Vagina (tissue), 2 donors: ENCODE measurements at regions not wholly inside any gene's neighbourhood (a gene's known extent, or its start where the extent isn't known, plus 50 kb on each side); places are given as distances from the start of the nearest gene placed in this dataset.
"Not testable (repeated sequence)": the region's sequence is repeated elsewhere in the genome, so short reads cannot be mapped to it uniquely, and the experiment has no call there.

Source experiments
- DNase-seq, 2 donors: peaks; one replicate each; pipeline ENCODE4 v3.0.0-alpha.2; 2017; ENCODE audit errors: extremely low spot score in 2 of 2
- H3K27ac ChIP-seq: fragments of 200-600 bp; sonication (generic); one replicate; pipeline ENCODE4 v1.5.1; 2019
- H3K27me3 ChIP-seq: fragments of 200-600 bp; sonication (generic); one replicate; pipeline ENCODE4 v1.5.1; 2019
- H3K36me3 ChIP-seq, 2 donors: fragments of 200-600 bp; sonication (generic); one replicate each; pipeline ENCODE4 v1.5.1; 2017 to 2019
- H3K4me1 ChIP-seq: fragments of 200-600 bp; sonication (generic); one replicate; pipeline ENCODE4 v1.5.1; 2019
- H3K4me3 ChIP-seq, 2 donors: fragments of 200-600 bp; sonication (generic); 1 replicate in 1 of 2; 2 replicates in 1 of 2; pipeline ENCODE4 v1.5.1; 2016 to 2019
- H3K9me3 ChIP-seq: fragments of 200-600 bp; sonication (generic); one replicate; pipeline ENCODE4 v1.5.1; 2019
- POLR2AphosphoS5 ChIP-seq, 2 donors: sonication (generic); formaldehyde crosslinking; IDR thresholded peaks; one replicate each; pipeline ENCODE4 v1.9.0; 2017; ENCODE audit warnings: antibody characterized with exemption in 2 of 2, mild to moderate bottlenecking in 2 of 2, low read depth in 1 of 2; ENCODE audit not compliant: insufficient read depth in 1 of 2
- intact Hi-C: fragments of 100-400 bp; cut with DNase I; formaldehyde crosslinking; loops from one replicate; pipeline ENCODE4 v1.15.1; 2023
- TF ChIP-seq, protein P1 (sequence below), 3 experiments: fragments of 450-650 bp in 2 of 3; fragments of 200-600 bp in 1 of 3; sonication (generic) in 1 of 3; IDR thresholded peaks; one replicate each; pipeline ENCODE4 v1.5.1; 2017 to 2019; ENCODE audit warnings: antibody characterized with exemption in 3 of 3, mild to moderate bottlenecking in 2 of 3, moderate library complexity in 2 of 3

GRCh38 chr9:63912451-63912850 is 1372.6 kb downstream of the FOXD4L5 start:
- not testable (repeated sequence) for DNase-seq, H3K27me3 ChIP-seq

GRCh38 chr9:63909076-63909475 is 1375.9 kb downstream of the FOXD4L5 start:
- H3K27me3 ChIP-seq, H3K9me3 ChIP-seq, H3K4me3 ChIP-seq, H3K36me3 ChIP-seq, DNase-seq, H3K27ac ChIP-seq, intact Hi-C loops, H3K4me1 ChIP-seq: not testable (repeated sequence)

More at GRCh38 chr9:63912451-63912850, 1372.6 kb downstream of the FOXD4L5 start:
- intact Hi-C loops, H3K27ac ChIP-seq, H3K36me3 ChIP-seq, H3K4me1 ChIP-seq, H3K4me3 ChIP-seq, H3K9me3 ChIP-seq: not testable (repeated sequence)

- H3K27ac ChIP-seq, H3K27me3 ChIP-seq, DNase-seq, H3K36me3 ChIP-seq, H3K4me1 ChIP-seq, H3K9me3 ChIP-seq, intact Hi-C loops, H3K4me3 ChIP-seq: not testable (repeated sequence)
Observed at GRCh38 chr9:63899637-63900190, 1385.3 kb downstream of the FOXD4L5 start.

DNA sequence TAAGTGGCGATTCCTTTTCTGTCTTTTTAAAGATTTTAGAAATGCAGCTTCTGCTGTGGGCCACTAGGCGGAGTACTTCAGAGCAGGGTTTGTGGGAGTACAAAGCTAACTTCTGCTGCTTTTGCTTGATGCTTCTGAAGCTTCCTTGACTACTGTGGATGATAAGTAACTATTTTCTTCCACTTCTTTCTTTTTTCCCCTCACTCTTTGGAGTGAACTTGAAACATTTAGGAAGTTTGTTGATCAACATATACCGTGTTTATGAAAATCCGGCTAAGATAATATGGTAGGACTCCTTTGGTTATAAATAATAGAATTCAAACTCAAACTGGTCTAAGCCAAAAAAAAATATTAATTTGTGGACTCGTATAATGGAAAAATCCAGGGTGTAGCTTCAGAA is 1403.6 kb downstream of the FOXD4L5 start:
- H3K4me3 ChIP-seq, intact Hi-C loops, H3K27ac ChIP-seq, DNase-seq, H3K36me3 ChIP-seq, H3K27me3 ChIP-seq, H3K4me1 ChIP-seq, H3K9me3 ChIP-seq: not testable (repeated sequence)

DNA sequence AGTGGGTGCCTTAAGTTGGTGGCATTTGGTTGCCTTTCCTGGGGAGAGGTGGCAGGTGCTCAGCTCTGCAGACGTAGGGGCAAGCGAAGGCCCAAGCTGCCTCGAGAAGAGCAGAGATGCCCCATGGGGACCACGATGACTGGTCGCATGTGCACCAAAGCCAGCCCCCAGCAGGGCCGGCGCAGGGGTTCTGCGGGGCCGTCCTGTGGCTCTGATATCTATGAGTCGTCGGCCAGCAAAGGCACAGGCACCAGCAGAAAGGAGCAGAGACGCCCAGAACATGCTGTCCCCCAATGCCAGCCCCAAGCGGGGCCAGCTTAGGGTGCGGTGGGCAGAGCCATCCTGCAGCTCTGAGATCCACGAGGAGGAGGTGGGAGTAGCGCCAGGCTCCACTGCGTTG is 1408.6 kb downstream of the FOXD4L5 start:
- H3K4me3 ChIP-seq, H3K4me1 ChIP-seq, H3K27me3 ChIP-seq, H3K9me3 ChIP-seq, DNase-seq, H3K27ac ChIP-seq, H3K36me3 ChIP-seq, intact Hi-C loops: not testable (repeated sequence)

GRCh38 chr9:63859475-63860215 is 1425.4 kb downstream of the FOXD4L5 start:
- DNase-seq: no peak
- no peak overlapping the region for H3K4me3 ChIP-seq
- H3K9me3 ChIP-seq: no peaks in the 10 kb centered on the region
- H3K36me3 ChIP-seq: no peaks in the 10 kb centered on the region
- intact Hi-C loops: no loop called here
- no peaks in the 10 kb centered on the region for H3K4me1 ChIP-seq
- H3K27me3 ChIP-seq: no peaks in the 10 kb centered on the region
- TF ChIP-seq POLR2AphosphoS5 (IDR thresholded peaks at IDR 0.05; ENCODE audit: insufficient read depth in 1 of 2, low read depth in 1 of 2): no peak
- TF ChIP-seq, protein P1, sequence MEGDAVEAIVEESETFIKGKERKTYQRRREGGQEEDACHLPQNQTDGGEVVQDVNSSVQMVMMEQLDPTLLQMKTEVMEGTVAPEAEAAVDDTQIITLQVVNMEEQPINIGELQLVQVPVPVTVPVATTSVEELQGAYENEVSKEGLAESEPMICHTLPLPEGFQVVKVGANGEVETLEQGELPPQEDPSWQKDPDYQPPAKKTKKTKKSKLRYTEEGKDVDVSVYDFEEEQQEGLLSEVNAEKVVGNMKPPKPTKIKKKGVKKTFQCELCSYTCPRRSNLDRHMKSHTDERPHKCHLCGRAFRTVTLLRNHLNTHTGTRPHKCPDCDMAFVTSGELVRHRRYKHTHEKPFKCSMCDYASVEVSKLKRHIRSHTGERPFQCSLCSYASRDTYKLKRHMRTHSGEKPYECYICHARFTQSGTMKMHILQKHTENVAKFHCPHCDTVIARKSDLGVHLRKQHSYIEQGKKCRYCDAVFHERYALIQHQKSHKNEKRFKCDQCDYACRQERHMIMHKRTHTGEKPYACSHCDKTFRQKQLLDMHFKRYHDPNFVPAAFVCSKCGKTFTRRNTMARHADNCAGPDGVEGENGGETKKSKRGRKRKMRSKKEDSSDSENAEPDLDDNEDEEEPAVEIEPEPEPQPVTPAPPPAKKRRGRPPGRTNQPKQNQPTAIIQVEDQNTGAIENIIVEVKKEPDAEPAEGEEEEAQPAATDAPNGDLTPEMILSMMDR (IDR thresholded peaks at IDR 0.05): no peak
- no peak overlapping the region for H3K27ac ChIP-seq

DNA sequence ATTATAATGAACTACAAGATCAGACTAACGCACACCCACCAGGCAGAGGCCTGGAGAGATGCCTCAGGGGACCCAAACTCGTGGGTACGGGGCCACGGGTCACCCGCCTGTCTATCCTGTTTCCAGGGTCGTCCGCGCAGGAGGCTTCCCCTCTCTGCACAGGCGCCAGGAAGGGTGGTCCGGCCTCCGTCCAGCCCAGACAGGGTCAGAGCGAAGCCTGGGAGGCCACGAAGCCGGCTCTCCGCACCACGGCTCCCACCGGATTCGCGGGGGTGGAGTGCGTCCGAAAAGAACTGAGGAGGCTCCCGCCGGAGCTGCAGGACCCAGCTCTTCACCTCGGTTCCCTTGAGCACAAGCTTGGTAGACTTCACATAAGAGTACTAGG is 1425.9 kb downstream of the FOXD4L5 start:
- H3K4me3 ChIP-seq, H3K36me3 ChIP-seq, DNase-seq, H3K27me3 ChIP-seq, H3K27ac ChIP-seq, intact Hi-C loops, H3K9me3 ChIP-seq, H3K4me1 ChIP-seq: not testable (repeated sequence)

DNA sequence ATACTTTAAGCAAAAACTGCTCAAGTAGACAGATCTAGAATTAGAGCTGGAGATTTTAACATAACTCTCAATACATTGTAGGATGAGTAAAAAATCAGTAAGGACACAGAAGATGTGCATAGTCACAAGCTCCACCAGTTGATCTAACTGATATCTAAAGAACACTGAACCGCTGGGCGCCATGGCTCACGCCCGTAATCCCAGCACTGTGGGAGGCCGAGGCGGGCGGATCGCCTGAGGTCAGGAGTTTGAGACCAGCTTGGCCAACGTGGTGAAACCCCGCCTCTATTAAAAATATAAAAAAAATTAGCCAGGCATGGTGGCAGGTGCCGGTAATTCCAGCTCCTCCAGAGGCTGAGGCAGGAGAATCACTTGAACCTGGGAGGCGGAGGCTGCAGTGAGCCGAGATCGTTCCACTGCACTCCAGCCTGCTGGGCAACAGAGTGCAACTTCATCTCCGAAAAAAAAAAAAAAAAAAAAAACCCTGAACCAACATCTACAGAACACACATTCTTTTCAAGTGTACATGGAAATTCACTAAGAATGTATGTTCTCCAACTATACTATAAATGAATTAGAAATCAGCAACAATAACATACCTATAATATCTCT is 1431.8 kb downstream of the FOXD4L5 start:
- H3K9me3 ChIP-seq, H3K36me3 ChIP-seq, DNase-seq, H3K4me3 ChIP-seq, H3K4me1 ChIP-seq, H3K27me3 ChIP-seq, H3K27ac ChIP-seq, intact Hi-C loops: not testable (repeated sequence)

GRCh38 chr9:63824804-63825203 is 1460.2 kb downstream of the FOXD4L5 start:
- H3K4me3 ChIP-seq, H3K9me3 ChIP-seq, H3K36me3 ChIP-seq, H3K27ac ChIP-seq, H3K27me3 ChIP-seq, DNase-seq, H3K4me1 ChIP-seq, intact Hi-C loops: not testable (repeated sequence)

DNA sequence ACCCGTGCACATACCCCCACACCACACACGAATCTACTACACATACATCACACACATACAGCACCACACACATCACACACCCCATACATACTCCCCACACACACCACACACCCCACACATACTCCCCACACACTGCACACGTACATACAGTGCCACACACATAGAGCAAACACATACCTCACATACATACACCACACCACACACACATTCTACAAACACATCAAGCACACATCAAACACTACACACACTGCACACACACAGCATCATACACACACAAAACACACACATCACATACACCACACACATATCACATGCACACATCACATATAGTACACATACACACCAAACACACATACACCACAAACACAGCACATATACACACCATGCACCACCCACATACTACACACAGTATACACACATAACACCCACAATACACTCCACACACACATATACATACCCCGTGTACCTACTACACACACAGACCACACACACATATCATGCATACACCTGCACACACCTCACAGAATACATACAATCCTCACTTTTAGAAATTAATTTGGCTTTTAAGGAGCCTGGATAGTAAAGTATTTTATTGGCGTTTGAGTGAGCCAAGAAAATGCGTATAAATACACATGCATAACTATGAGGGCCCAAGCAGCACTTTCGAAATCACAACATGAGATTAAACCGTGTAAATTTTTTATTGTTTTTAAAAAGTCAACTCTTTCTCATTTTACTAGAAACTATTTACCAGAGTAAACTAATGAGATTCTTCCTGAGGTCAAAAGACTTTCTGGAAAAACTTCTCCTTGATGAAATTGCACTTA is 1461.4 kb downstream of the FOXD4L5 start:
- H3K27ac ChIP-seq, intact Hi-C loops, H3K27me3 ChIP-seq, H3K4me3 ChIP-seq, H3K9me3 ChIP-seq, H3K36me3 ChIP-seq, H3K4me1 ChIP-seq: not testable (repeated sequence)
- peak in 1 of 2 donors; percentile 96 for DNase-seq

GRCh38 chr9:63822615-63823374 is 1462.2 kb downstream of the FOXD4L5 start:
- H3K9me3 ChIP-seq, DNase-seq, H3K4me3 ChIP-seq, intact Hi-C loops, H3K36me3 ChIP-seq, H3K27ac ChIP-seq, H3K4me1 ChIP-seq, H3K27me3 ChIP-seq: not testable (repeated sequence)
